Fibroblast of upper back skin (primary cell): ENCODE measurements at regions not wholly inside any gene's neighbourhood (a gene's known extent, or its start where the extent isn't known, plus 50 kb on each side); places are given as distances from the start of the nearest gene placed in this dataset.

Experiments
- DNase-seq: peaks from one replicate; pipeline ENCODE4 v3.0.0-alpha.2; 2013

DNA sequence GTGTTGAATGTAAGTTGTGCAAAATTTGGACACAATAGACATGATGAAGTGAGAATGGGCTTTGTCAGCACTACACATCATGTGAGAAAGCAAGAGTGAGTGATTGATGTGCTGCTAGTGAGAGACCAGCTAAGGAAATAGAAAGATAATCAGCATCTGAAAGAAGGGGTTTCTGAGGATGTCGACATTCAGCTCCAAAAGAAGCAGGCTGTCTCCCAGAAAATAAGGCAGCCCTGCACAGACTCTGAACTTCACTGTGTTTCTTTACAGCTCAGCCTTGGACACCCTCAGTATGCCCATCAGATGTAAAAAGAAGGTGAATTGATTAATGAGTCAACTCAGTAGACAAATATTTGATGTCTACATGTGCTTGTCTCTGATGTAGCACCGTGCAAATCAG is 80.8 kb upstream of the ADCY2 start:
- DNase-seq = no peak

GRCh38 chr5:7317751-7318150 is 78.2 kb upstream of the ADCY2 start:
- DNase-seq = peak; percentile 78

- DNase-seq = peak; percentile 91
Measured at GRCh38 chr5:7320701-7321301, 75.1 kb upstream of the ADCY2 start.

DNA sequence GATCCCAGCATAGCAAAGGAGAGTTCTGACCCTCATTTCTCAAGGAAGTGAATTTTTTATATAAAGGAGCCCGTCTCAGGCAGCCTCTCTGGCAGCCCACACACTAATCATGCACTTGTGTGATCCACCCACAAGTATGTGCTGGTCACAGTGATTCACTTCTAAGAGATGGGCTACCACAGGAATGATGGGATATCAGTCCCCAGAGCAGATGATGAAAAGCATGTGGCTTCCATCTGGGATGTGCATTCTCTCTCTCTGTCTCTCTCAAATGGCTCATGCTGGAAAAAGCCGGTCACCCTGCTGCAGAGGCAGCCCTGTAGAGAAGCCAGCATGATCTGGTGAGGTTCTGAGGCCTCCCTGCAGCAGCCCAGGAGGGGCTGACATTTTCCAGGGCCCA is 74.2 kb upstream of the ADCY2 start:
- peak; percentile 99 for DNase-seq

DNA sequence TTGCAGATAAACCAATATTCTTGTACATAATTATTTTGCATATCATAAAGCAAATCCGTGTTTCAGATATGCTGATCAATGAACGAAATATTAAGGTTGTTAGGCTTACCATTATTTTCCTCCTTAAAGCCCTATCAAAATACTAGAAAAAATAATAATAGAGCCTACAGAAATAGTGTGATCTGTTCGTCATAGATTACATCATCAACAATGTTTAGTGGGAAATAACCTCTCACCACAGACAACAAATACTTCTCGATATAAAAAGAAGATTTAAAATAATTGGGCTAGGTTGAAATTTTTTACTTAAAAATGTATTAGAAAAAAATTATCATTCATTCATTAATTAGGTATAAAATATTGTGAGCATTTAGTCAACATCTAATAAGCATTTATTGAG is 71.0 kb upstream of the ADCY2 start:
- no peak for DNase-seq

DNA sequence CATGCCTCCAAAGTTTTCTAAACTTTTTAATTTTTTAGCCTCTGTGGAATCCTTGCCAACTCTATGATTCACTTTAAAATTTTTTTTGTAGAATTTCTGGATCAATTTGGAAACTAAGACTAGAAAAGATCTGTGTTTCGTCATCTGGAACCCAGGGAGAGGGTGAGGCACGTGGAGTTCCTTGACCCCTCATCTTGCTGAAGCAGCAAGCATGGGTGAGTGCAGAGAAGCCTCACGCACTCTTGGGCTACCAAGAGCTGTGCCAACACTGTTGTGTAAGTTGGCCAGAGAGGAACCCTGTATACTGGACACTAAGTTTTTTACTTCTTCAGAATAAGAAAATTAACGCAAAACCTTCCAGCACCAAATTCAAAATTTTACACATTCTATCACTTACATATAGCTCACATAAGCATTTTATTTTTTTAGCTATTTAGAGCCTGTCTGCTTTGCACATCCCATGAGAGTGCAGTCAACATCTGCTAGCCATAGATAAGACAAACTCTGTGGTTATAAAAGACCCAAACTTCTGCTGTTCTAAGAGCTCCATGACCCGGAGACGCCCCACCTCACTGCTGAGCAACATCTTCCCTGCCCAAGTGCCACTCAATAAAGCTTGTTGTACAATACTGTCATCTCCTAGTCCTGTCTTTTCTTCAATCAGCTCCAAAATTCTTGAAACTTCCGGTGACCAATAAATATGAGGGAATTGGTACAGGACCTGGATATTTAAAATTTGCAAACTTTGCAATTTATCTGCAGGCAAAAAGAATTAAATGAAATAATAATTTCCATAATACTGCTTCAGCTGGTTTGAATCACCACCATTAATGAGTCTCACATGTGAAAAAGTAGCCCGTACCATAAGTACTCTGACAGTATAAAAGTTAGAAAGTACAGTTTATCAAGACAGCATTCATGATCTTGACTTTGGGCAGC is 69.7 kb upstream of the ADCY2 start:
- peak; percentile 18 for DNase-seq

GRCh38 chr5:7329141-7329540 is 66.8 kb upstream of the ADCY2 start:
- no peak for DNase-seq

GRCh38 chr5:7329712-7330111 is 66.2 kb upstream of the ADCY2 start:
- DNase-seq = no peak

DNA sequence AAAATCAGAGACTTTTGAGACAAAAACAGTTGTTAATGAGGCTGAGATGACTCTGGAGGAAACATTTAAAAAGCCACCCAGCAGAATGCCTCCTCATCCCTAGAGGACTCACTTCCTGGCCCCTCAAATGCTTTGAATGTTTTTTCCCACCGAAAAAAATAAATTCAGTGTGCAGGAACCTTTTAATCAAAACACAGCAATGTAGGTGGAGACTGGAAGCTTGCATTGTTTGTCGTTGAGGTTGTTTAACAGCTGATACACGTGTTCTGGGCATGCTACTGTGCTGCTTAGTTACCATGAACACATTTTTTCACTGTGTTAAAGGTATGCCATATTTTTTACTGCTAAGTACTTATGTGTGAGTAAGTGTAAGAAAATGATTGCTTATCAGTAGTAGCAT is 65.7 kb upstream of the ADCY2 start:
- peak; percentile 34 for DNase-seq

GRCh38 chr5:7331131-7331530 is 64.8 kb upstream of the ADCY2 start:
- no peak for DNase-seq
